Muscle of arm (tissue), 1 donor: ENCODE measurements at regions not wholly inside any gene's neighbourhood (a gene's known extent, or its start where the extent isn't known, plus 50 kb on each side); places are given as distances from the start of the nearest gene placed in this dataset.
"Not testable (repeated sequence)": the region's sequence is repeated elsewhere in the genome, so short reads cannot be mapped to it uniquely, and the experiment has no call there.

Experiments
- DNase-seq: peaks from one replicate; pipeline ENCODE4 v3.0.0-alpha.2; 2013

GRCh38 chr20:11173916-11174315 lies 500.1 kb upstream of the JAG1 start:
- DNase-seq = no peak

DNA sequence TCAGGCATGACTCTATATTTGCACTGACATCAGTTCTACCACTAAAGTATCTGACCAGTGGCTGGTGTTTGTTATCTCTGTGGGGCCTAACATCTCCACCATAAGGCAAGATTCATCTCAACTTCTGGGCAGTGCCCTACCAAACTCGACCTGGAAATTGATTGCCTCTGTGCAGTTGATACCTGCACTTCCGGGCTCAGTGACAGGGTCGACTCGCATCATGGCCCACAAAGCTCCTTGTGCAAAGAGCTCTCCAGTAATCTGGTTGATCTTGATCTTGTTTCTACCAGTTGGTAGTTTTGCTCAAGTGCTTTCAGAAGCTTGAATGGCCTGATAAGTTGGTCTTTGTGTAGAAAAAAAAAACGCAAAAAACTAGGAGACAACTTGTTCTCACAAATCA lies 501.1 kb upstream of the JAG1 start:
- no peak for DNase-seq

- DNase-seq = no peak
Observed at GRCh38 chr20:11176431-11176830, 502.6 kb upstream of the JAG1 start.

DNA sequence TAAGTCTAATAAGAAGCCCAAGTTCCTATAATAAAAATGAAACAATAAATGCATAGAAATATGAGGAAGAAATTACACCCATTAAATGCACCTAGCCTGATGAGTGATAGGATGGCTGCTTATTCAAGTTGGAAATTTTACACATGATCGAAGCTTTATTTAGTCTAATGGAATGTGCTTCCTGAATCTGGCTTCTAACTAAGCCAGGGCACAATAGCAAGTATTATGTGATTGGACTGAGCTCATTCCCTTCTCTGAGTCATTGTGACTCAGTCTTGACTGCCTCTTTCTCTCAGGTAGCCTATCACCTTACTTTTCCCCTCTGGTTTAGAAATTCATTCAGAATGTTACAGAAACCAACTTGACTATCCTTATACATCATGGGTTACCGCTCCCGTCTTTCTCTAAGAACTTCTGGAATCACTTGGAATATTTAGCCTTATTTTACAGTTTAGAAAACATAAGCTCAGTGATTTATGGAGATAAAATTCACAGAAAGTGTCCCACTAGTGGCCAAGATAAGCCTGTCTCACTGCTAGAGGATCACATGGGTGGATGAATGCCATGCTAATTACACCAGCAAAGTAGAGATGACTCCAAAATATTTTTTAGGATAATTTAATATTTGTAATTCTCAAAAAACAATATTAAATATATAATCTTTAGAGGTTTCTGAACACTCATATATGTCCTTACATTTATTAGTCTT lies 505.3 kb upstream of the JAG1 start:
- no peak for DNase-seq

DNA sequence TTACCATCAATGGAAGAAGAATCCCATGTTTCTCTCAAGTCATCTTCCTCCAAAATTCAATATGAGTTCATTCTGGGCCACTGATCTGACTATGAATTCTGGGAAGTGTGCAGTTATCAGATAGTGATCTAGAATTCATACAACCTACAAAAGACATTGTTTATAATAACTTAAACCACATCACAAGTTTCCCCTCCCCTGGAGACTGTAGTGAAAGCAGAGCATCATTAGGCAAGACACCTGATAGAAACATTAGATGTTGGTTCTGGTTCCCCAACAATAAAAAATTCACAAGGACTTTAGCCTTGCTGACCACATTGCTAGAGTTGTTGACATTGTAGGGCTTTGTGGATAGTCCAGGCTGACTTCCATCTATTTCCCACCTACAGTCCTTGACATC lies 506.4 kb upstream of the JAG1 start:
- DNase-seq = no peak

- DNase-seq = not testable (repeated sequence)
Observed at GRCh38 chr20:11181129-11181528, 507.3 kb upstream of the JAG1 start.

DNA sequence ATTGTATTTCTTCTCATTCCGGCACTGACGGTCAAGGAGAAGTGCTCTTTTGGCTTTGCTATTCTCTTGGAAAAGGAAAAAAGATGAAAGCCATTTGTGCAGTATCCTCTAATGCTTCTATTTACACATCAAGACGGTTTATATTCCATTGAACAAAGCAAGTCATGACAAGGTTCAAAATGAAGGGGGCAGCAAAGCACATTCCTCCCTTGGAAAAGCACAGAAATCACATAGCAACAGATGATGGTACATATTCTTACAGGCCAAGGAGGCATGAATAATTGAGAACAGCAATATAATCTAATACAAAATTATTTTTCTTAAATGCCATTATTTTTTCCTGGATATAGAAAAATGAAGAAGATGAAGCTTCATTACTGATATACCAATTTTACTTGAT lies 508.2 kb upstream of the JAG1 start:
- DNase-seq = no peak

- no peak for DNase-seq
Observed at GRCh38 chr20:11182720-11183119, 508.9 kb upstream of the JAG1 start.

DNA sequence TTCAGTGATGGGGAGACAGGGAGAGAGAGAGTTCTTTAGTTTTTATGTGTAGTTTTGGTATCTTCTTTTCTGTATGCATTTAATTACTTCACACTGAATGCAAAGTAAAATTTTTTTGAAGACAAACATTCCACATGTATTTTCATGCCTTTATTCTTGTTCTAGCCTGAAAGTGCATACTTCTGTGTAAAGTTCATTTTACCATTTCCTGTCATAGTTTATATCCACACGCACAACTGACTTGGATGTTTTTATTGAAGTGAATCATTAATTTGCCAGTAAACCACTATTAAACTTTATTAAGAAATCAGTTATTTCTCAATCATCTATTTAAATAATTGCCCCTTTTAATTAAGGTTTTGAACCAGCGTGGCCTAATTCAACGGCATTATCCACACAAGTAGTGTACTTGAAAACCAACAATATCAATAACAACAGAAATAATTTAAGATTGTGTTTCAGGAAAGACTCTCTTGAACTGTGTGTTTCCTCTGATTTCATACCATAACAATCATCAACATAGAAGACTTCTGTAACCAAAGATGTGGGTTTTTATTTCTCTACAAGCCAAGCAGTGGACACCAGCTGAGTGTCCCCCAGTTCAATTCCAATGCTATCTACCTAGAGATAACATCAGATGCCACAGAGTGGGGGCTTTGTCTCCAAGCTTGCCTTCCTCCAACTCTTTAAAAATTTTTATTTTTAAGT lies 512.7 kb upstream of the JAG1 start:
- DNase-seq = no peak

- DNase-seq = no peak
Observed at GRCh38 chr20:11188843-11189603, 515.2 kb upstream of the JAG1 start.

GRCh38 chr20:11190741-11191140 lies 516.9 kb upstream of the JAG1 start:
- no peak for DNase-seq

- no peak for DNase-seq
Observed at GRCh38 chr20:11192106-11192505, 518.3 kb upstream of the JAG1 start.

DNA sequence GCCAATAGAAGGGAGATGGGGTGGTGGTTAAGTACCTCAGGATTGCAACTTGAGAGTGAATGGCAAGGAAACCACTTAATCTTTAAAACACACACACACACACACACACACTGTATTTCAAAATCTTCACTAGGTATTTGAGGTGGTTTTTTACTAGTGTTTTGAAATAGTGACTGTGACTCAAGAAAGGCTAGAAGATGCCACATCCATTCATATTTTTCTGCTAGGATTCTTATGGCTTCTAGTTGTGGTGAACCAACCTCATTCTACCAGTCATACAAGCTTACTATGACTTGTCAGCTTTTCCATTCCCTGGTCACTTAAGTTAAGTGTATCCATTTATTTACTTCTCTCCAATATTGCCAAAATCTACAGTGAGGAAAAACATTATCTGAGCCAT lies 519.4 kb upstream of the JAG1 start:
- no peak for DNase-seq

DNA sequence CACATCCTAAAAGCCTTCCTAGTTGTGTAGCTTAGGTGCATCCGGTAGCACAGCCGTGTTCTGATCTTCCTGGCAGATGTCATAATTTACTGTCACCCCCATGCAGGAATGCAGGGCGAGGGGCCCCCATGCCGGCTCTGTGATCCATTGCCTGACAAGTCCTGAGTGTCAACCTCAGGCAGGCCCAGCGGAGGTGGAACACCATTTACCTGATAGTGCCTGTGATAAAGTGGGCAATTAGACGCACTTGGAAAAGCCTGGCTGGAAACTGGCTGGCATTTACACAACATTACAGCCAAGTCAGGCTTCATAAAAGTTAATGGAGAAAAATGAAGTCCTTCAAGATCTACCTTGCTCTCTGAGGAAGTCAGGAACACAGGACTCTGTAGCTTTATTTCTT lies 521.4 kb upstream of the JAG1 start:
- DNase-seq = no peak

GRCh38 chr20:11195899-11196558 lies 522.2 kb upstream of the JAG1 start:
- DNase-seq = no peak

- no peak for DNase-seq
Observed at GRCh38 chr20:11197851-11198250, 524.1 kb upstream of the JAG1 start.

- no peak for DNase-seq
Observed at GRCh38 chr20:11200423-11200822, 526.6 kb upstream of the JAG1 start.

- DNase-seq = peak; percentile 39
Observed at GRCh38 chr20:11204926-11205768, 531.3 kb upstream of the JAG1 start.

DNA sequence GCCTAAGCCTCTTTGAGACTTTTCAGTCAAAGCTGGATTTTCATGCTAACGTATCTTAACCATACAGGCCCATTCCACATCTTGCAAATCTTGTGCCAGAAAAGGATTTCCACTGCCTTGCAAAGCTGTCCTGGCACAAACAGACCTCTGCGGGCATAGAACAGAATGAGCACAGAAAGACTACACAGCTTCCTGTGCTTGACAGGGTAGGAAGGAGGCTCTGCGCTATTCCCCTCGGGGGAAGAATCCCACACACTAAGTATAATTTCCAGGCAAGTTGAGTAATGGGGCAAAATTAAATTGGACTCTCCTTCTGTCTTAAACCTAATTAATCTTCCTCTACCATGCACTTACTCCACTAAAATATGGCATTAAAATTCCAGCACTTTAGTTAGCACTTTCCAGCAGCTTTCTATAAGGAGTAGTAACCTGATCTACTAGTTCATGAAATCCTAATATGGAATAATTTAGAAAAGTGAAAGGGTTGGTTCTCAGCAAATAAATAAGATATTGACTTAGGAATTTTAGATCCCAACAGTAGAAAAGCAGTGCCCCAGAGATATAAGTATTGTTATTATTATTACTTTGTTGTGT lies 532.1 kb upstream of the JAG1 start:
- DNase-seq = no peak

DNA sequence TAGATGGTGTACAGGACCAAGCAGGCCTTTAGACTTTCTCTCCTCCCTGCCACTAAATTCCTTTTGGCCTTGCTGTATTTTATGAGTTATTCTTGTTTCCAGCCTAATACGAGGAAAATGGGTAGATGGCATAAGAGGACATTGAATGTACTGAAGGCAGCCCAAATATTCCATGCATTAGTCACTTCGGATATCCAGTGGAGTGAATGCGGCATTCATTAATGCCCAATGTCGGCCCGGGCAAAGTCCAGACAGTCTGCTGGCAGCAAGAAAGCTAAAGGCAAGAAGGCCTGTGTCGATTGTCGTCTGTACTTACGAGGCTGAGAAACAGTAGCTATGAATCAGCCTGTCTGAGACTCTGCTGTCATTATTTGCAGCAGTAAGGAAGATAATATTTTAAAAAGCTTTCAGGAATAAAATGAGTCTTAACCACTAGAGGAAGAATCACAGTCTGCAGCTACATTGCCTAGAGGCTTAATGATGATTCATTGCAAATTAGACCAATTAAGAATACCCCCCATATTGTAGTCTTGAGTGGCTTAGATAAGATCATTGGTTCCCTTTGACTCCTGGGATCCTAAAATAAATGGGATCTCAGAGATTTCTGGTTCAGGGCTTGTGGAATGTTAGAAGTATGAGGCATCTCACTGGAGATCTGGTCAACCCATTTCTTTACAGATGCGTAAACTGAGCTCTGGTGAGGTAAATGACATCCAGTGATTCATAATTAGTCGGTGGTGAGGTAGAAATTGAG lies 534.1 kb upstream of the JAG1 start:
- DNase-seq = no peak
